H1 (cell line): ENCODE measurements at regions not wholly inside any gene's neighbourhood (a gene's known extent, or its start where the extent isn't known, plus 50 kb on each side); places are given as distances from the start of the nearest gene placed in this dataset.

Source experiments
- CTCF ChIA-PET: fragments of 300-600 bp; sonication (Branson Sonifier 250); formaldehyde crosslinking; loops from one replicate; lab custom pipeline; 2021; ENCODE audit not compliant: partially characterized antibody; lab: Charles Lee
- POLR2A ChIA-PET: fragments of 300-600 bp; sonication (Branson Sonifier 250); formaldehyde crosslinking; loops from one replicate; lab custom pipeline; 2021; ENCODE audit warnings: inconsistent platforms; ENCODE audit not compliant: partially characterized antibody; lab: Charles Lee
- DNase-seq, 2 experiments: peaks; one replicate each; pipeline versions ENCODE4 v3.0.0 to v3.0.0-alpha.2; 2010 to 2022; ENCODE audit warnings: low spot score in 2 of 2, low read depth in 1 of 2, mixed read lengths in 1 of 2
- FAIRE-seq: peaks from 2 replicates; lab custom pipeline; 2011; peaks lifted over from hg19 to GRCh38; lab: Jason Lieb, UNC
- H2AFZ ChIP-seq: 2 replicates; pipeline ENCODE4 v1.8.1; 2012; ENCODE audit warnings: low read length, inconsistent platforms
- H2AK5ac ChIP-seq: 2 replicates; pipeline ENCODE4 v1.6.1; 2013; ENCODE audit warnings: low read depth, low read length
- H2BK120ac ChIP-seq: replicated peaks from 2 replicates; pipeline ENCODE3; 2013; ENCODE audit warnings: low read depth, low read length, inconsistent platforms
- H2BK12ac ChIP-seq: 2 replicates; pipeline ENCODE4 v1.6.1; 2013; ENCODE audit warnings: low read depth, low read length
- H2BK15ac ChIP-seq: 2 replicates; pipeline ENCODE4 v1.6.1; 2013; ENCODE audit warnings: low read length
- H2BK20ac ChIP-seq: 2 replicates; pipeline ENCODE4 v1.6.1; 2013; ENCODE audit warnings: low read length
- H2BK5ac ChIP-seq: 2 replicates; pipeline ENCODE4 v1.6.1; 2013; ENCODE audit warnings: low read depth, low read length
- H3K14ac ChIP-seq: 2 replicates; pipeline ENCODE4 v1.6.1; 2013; ENCODE audit warnings: inconsistent platforms; ENCODE audit not compliant: insufficient read length
- H3K18ac ChIP-seq: 2 replicates; pipeline ENCODE4 v1.6.1; 2013; ENCODE audit warnings: low read length; ENCODE audit errors: extremely low read depth
- H3K23ac ChIP-seq: 2 replicates; pipeline ENCODE4 v1.6.1; 2013; ENCODE audit warnings: inconsistent platforms; ENCODE audit not compliant: insufficient read length
- H3K23me2 ChIP-seq: 2 replicates; pipeline ENCODE4 v1.6.1; 2013; ENCODE audit warnings: low read depth, low read length
- H3K27ac ChIP-seq: 2 replicates; pipeline ENCODE4 v1.6.1; 2011; ENCODE audit warnings: low read depth, low read length, inconsistent platforms
- H3K27me3 ChIP-seq, 4 experiments: replicated peaks in 1 of 4; 1 replicate in 1 of 4; 2 replicates in 3 of 4; pipeline versions ENCODE4 v1.6.1 to v1.8.1; 2011 to 2013; ENCODE audit warnings: low read length in 3 of 4, mild to moderate bottlenecking in 3 of 4, inconsistent platforms in 2 of 4, mixed read lengths in 2 of 4, moderate library complexity in 1 of 4; ENCODE audit not compliant: control insufficient read depth in 3 of 4, insufficient read depth in 3 of 4; ENCODE audit errors: extremely low read depth in 1 of 4
- H3K36me3 ChIP-seq, 4 experiments: 2 replicates each; pipeline versions ENCODE4 v1.6.1 to v1.8.1; 2011 to 2013; ENCODE audit warnings: mild to moderate bottlenecking in 4 of 4, low read length in 3 of 4, moderate library complexity in 2 of 4, control low read depth in 1 of 4, inconsistent platforms in 1 of 4; ENCODE audit not compliant: insufficient read depth in 4 of 4, control insufficient read depth in 2 of 4
- H3K4ac ChIP-seq: replicated peaks from 2 replicates; pipeline ENCODE3; 2013; ENCODE audit warnings: low read length, low read depth, mixed read lengths, inconsistent platforms; ENCODE audit not compliant: insufficient read length
- H3K4me1 ChIP-seq, 4 experiments: replicated peaks in 1 of 4; 1 replicate in 1 of 4; 2 replicates in 3 of 4; pipeline versions ENCODE4 v1.6.1 to v1.8.1; 2011 to 2013; ENCODE audit warnings: low read length in 3 of 4, inconsistent platforms in 2 of 4, mixed read lengths in 1 of 4; ENCODE audit not compliant: insufficient read depth in 4 of 4, control insufficient read depth in 3 of 4
- H3K4me2 ChIP-seq, 2 experiments: 2 replicates each; pipeline versions ENCODE4 v1.6.1 to v1.8.1; 2011 to 2013; ENCODE audit warnings: low read depth in 2 of 2, low read length in 2 of 2, control low read depth in 1 of 2, inconsistent platforms in 1 of 2, mild to moderate bottlenecking in 1 of 2; ENCODE audit not compliant: insufficient read depth in 1 of 2
- H3K4me3 ChIP-seq, 4 experiments: fragments of 200-600, 300-600 bp in 1 of 4; sonication (generic), shearing (Covaris generic), sonication (Bioruptor Twin) in 1 of 4; 2 replicates each; pipeline versions ENCODE4 v1.5.1 to v1.8.1; 2011 to 2016; ENCODE audit warnings: low read length in 4 of 4, low read depth in 3 of 4, control low read depth in 2 of 4, inconsistent platforms in 2 of 4, mild to moderate bottlenecking in 2 of 4, mixed read lengths in 1 of 4, moderate library complexity in 1 of 4; ENCODE audit not compliant: insufficient read depth in 2 of 4; ENCODE audit errors: extremely low read depth in 1 of 4
- H3K56ac ChIP-seq: replicated peaks from 2 replicates; pipeline ENCODE3; 2013; ENCODE audit warnings: low read depth, mild to moderate bottlenecking, mixed read lengths, low read length, inconsistent platforms; ENCODE audit not compliant: insufficient read length
- H3K79me1 ChIP-seq: 2 replicates; pipeline ENCODE4 v1.6.1; 2013; ENCODE audit warnings: low read depth, low read length, control low read depth
- H3K79me2 ChIP-seq, 2 experiments: 2 replicates each; pipeline versions ENCODE4 v1.6.1 to v1.8.1; 2012 to 2013; ENCODE audit warnings: low read length in 2 of 2, mild to moderate bottlenecking in 2 of 2, inconsistent platforms in 1 of 2; ENCODE audit not compliant: insufficient read depth in 2 of 2, control insufficient read depth in 1 of 2
- H3K9ac ChIP-seq, 4 experiments: replicated peaks in 1 of 4; 1 replicate in 1 of 4; 2 replicates in 3 of 4; pipeline versions ENCODE4 v1.6.1 to v1.8.1; 2011 to 2013; ENCODE audit warnings: low read depth in 3 of 4, low read length in 3 of 4, control low read depth in 2 of 4, mild to moderate bottlenecking in 2 of 4, moderate library complexity in 2 of 4, inconsistent platforms in 1 of 4; ENCODE audit errors: extremely low read depth in 1 of 4
- H3K9me3 ChIP-seq, 2 experiments: 2 replicates each; pipeline versions ENCODE4 v1.6.1 to v1.8.1; 2012 to 2013; ENCODE audit warnings: mild to moderate bottlenecking in 2 of 2, moderate library complexity in 2 of 2, control low read depth in 1 of 2, inconsistent platforms in 1 of 2, low read depth in 1 of 2, low read length in 1 of 2, mixed read lengths in 1 of 2; ENCODE audit not compliant: insufficient read depth in 2 of 2
- H4K20me1 ChIP-seq, 2 experiments: replicated peaks in 1 of 2; 2 replicates each; pipeline versions ENCODE3 to v1.8.1; 2011 to 2013; ENCODE audit warnings: inconsistent platforms in 2 of 2, low read length in 2 of 2, mild to moderate bottlenecking in 1 of 2; ENCODE audit not compliant: insufficient read depth in 2 of 2, control insufficient read depth in 1 of 2
- H4K5ac ChIP-seq: 2 replicates; pipeline ENCODE4 v1.6.1; 2013; ENCODE audit warnings: low read length, low read depth, mixed read lengths, inconsistent platforms; ENCODE audit not compliant: insufficient read length
- H4K8ac ChIP-seq: 2 replicates; pipeline ENCODE4 v1.8.0; 2013; ENCODE audit warnings: mild to moderate bottlenecking, moderate library complexity, low read length, inconsistent platforms; ENCODE audit not compliant: insufficient read depth; ENCODE audit errors: extremely low read depth
- H4K91ac ChIP-seq: replicated peaks from 2 replicates; pipeline ENCODE3; 2013; ENCODE audit warnings: low read length, mixed read lengths, inconsistent platforms; ENCODE audit not compliant: insufficient read length
- ASH2L ChIP-seq: fragments of 200-600, 300-600 bp; sonication (generic); IDR thresholded peaks from one replicate; pipeline ENCODE4 v1.7.1; 2017; ENCODE audit warnings: low read length
- KDM5A ChIP-seq: fragments of 200-600 bp; IDR thresholded peaks from 2 replicates; pipeline ENCODE4 v1.7.1; 2012; ENCODE audit warnings: mild to moderate bottlenecking, low read length, inconsistent platforms, mixed read lengths
- RNF2 ChIP-seq: fragments of 200-900, 300-1000 bp; sonication (generic); IDR thresholded peaks from 2 replicates; pipeline ENCODE4 v1.7.1; 2016; ENCODE audit warnings: borderline replicate concordance, low read depth, mild to moderate bottlenecking, antibody characterized with exemption, low read length; ENCODE audit not compliant: poor library complexity, severe bottlenecking; ENCODE audit errors: missing control alignments
- TBP ChIP-seq: IDR thresholded peaks from 2 replicates; pipeline ENCODE4 v1.6.1; 2011; ENCODE audit warnings: low read depth, low read length, improper control_type of control experiment
- TEAD4 ChIP-seq: IDR thresholded peaks from 2 replicates; pipeline ENCODE4 v1.6.1; 2012; ENCODE audit warnings: low read depth, low read length, inconsistent platforms, mixed read lengths
- ZNF274 ChIP-seq: IDR thresholded peaks from 2 replicates; pipeline ENCODE4 v1.7.0; 2012; ENCODE audit warnings: low read length, borderline replicate concordance; ENCODE audit errors: extremely low read depth
- WGBS, 2 experiments: shearing (Covaris generic) in 1 of 2; methylation state at CpG; one replicate each; pipeline versions ENCODE4 v1.1.6 to v1.1.7; 2013 to 2015; ENCODE audit warnings: low lambda C conversion rate in 2 of 2, mixed read lengths in 2 of 2, inconsistent platforms in 1 of 2, low coverage in 1 of 2, missing lambda C conversion rate in 1 of 2; ENCODE audit not compliant: insufficient replicate concordance in 2 of 2, insufficient coverage in 1 of 2, insufficient read length in 1 of 2; ENCODE audit errors: extremely low coverage in 1 of 2, missing lambda C conversion rate in 1 of 2; 5-methylcytosine and 5-hydroxymethylcytosine counted together

DNA sequence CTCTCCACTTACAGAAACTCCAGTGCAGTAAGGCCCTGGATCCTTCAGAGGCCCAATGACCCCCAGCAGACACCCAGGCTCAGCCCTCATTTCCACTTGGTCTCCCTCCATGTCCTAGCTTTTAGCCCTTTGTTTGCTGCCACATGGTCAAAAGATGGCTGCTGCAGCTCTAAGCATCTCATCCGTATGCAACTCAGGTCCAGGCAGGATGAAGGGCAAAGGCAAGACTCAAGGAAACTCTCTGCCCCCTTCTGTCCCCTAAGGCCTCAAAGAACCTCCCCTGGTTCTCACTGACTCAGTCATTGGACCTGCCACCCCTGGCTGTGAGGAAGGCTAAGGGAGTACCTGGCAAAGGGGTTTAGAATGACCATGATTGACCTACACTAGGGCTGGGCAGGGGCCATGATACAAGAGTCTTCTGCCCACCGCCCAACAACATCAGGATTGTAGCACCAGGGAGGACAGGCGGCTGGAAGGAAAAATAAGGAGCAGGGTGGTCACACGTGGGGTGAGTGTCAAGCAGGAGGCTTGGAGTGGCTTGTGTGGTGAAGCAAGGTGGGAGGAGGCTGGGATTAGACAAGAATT is 303.8 kb upstream of the ZMIZ1 start:
- ChIA-PET POLR2A (no interaction called here), CTCF (interaction anchor here (1.2 to 1.5 kb wide), 2 partner anchors 23 to 431 kb away, joined by 3 read pairs; no protein-coding TSS in a partner anchor)
- Histone ChIP-seq H2BK15ac (no peak overlapping the region), H3K23me2 (peaks cover 3% of the 10 kb centered on the region; the same call in 1 of the 2 replicates), H3K36me3 (no peaks in the 10 kb centered on the region), H2AFZ (no peak overlapping the region), H3K4me2 (no peak overlapping the region), H3K56ac (no peak overlapping the region), H3K18ac (no peak overlapping the region), H4K5ac (no peak overlapping the region), H3K4me1 (no peaks in the 10 kb centered on the region; a peak in 1 of 7 replicates), H2AK5ac (no peak overlapping the region), H3K14ac (no peak overlapping the region), H4K20me1 (peaks cover 0 to 3% of the 10 kb centered on the region in 2 experiments), H3K9me3 (no peaks in the 10 kb centered on the region), H2BK5ac (no peak overlapping the region), H3K79me2 (no peaks in the 10 kb centered on the region), H3K27ac (no peak overlapping the region), H4K8ac (no peak overlapping the region), H3K9ac (no peak overlapping the region), H3K4ac (no peak overlapping the region), H4K91ac (no peak overlapping the region), H3K27me3 (no peaks in the 10 kb centered on the region), H2BK120ac (no peak overlapping the region), H3K4me3 (no peak overlapping the region), H3K79me1 (peaks cover 2% of the 10 kb centered on the region; the same call in 1 of the 2 replicates), H2BK20ac (no peak overlapping the region), H3K23ac (no peak overlapping the region), H2BK12ac (no peak overlapping the region)
- no peak for FAIRE-seq
- no peak for TF ChIP-seq ASH2L
- TF ChIP-seq TBP, result no peak
- no peak for TF ChIP-seq RNF2
- TF ChIP-seq ZNF274, result no peak
- no peak for TF ChIP-seq TEAD4
- TF ChIP-seq KDM5A, result no peak
- no peak for DNase-seq
- 93% methylated on average over 4 of the region's 4 CpGs; no CpG with 5 or more reads in 1 of the 2 experiments for WGBS, 2 experiments
